ENCODE measurements at regions not wholly inside any gene's neighbourhood (a gene's known extent, or its start where the extent isn't known, plus 50 kb on each side); places are given as distances from the start of the nearest gene placed in this dataset.

GRCh38 chr5:175202463-175203068 is 241.4 kb downstream of the DRD1 start:
- intact Hi-C loops (cut with micrococcal nuclease; ENCODE audit: unreplicated experiment): no loop called here
- Histone ChIP-seq H3K4me3 (ENCODE audit: low read depth, low read length, poor library complexity, severe bottlenecking) (no peak overlapping the region), H4K20me1 (ENCODE audit: insufficient read depth, low read length) (no peaks in the 10 kb centered on the region), H3K9me3 (ENCODE audit: low read length) (no peaks in the 10 kb centered on the region), H3K79me2 (ENCODE audit: insufficient read depth, low read depth, low read length) (no peaks in the 10 kb centered on the region), H3K27ac (ENCODE audit: low read depth, low read length, poor library complexity, severe bottlenecking) (no peak overlapping the region), H3K9me2 (ENCODE audit: insufficient read depth, low read length) (no peaks in the 10 kb centered on the region), H3K36me3 (ENCODE audit: insufficient read depth, low read length) (no peaks in the 10 kb centered on the region), H3K4me1 (ENCODE audit: insufficient read depth, low read length, poor library complexity, severe bottlenecking) (no peaks in the 10 kb centered on the region), H3K4me2 (ENCODE audit: low read length) (no peak overlapping the region), H2AFZ (ENCODE audit: low read length) (no peak overlapping the region)
- TF ChIP-seq, protein P1, sequence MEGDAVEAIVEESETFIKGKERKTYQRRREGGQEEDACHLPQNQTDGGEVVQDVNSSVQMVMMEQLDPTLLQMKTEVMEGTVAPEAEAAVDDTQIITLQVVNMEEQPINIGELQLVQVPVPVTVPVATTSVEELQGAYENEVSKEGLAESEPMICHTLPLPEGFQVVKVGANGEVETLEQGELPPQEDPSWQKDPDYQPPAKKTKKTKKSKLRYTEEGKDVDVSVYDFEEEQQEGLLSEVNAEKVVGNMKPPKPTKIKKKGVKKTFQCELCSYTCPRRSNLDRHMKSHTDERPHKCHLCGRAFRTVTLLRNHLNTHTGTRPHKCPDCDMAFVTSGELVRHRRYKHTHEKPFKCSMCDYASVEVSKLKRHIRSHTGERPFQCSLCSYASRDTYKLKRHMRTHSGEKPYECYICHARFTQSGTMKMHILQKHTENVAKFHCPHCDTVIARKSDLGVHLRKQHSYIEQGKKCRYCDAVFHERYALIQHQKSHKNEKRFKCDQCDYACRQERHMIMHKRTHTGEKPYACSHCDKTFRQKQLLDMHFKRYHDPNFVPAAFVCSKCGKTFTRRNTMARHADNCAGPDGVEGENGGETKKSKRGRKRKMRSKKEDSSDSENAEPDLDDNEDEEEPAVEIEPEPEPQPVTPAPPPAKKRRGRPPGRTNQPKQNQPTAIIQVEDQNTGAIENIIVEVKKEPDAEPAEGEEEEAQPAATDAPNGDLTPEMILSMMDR (conservative IDR thresholded peaks at IDR 0.05; ENCODE audit: low read length): no peak
- TF ChIP-seq EZH2phosphoT487 (IDR thresholded peaks at IDR 0.05; ENCODE audit: borderline replicate concordance, low read depth, low read length): no peak
- no peak for DNase-seq (ENCODE audit: low spot score)
- POLR2A ChIA-PET: interaction anchor here (0.5 kb wide), 1 partner anchor 986 kb away, joined by 3 read pairs; no protein-coding TSS in a partner anchor
- CTCF ChIA-PET (ENCODE audit: unreplicated experiment): no interaction called here
- no TSS peak for BruUV-seq (replicated peaks)

- DNase-seq (ENCODE audit: low spot score): no peak
- ChIA-PET CTCF (ENCODE audit: unreplicated experiment) (no interaction called here), POLR2A (no interaction called here)
- no peaks in the 10 kb centered on the region for H4K20me1 ChIP-seq (ENCODE audit: insufficient read depth, low read length)
- no peaks in the 10 kb centered on the region for H3K9me3 ChIP-seq (ENCODE audit: low read length)
- H3K27ac ChIP-seq (ENCODE audit: low read depth, low read length, poor library complexity, severe bottlenecking): no peak overlapping the region
- H2AFZ ChIP-seq (ENCODE audit: low read length): no peak overlapping the region
- H3K36me3 ChIP-seq (ENCODE audit: insufficient read depth, low read length): no peaks in the 10 kb centered on the region
- H3K4me1 ChIP-seq (ENCODE audit: insufficient read depth, low read length, poor library complexity, severe bottlenecking): no peaks in the 10 kb centered on the region
- TF ChIP-seq, protein P1 (conservative IDR thresholded peaks at IDR 0.05; ENCODE audit: low read length): no peak
- no peak overlapping the region for H3K4me3 ChIP-seq (ENCODE audit: low read depth, low read length, poor library complexity, severe bottlenecking)
- H3K9me2 ChIP-seq (ENCODE audit: insufficient read depth, low read length): no peaks in the 10 kb centered on the region
- H3K4me2 ChIP-seq (ENCODE audit: low read length): no peak overlapping the region
- intact Hi-C loops (cut with micrococcal nuclease; ENCODE audit: unreplicated experiment): no loop called here
- H3K79me2 ChIP-seq (ENCODE audit: insufficient read depth, low read depth, low read length): no peaks in the 10 kb centered on the region
- no TSS peak for BruUV-seq (replicated peaks)
Observed at GRCh38 chr5:175201393-175201792, 242.6 kb downstream of the DRD1 start.

- Histone ChIP-seq H3K9me3 (ENCODE audit: low read length) (no peaks in the 10 kb centered on the region), H3K9me2 (ENCODE audit: insufficient read depth, low read length) (no peaks in the 10 kb centered on the region), H3K79me2 (ENCODE audit: insufficient read depth, low read depth, low read length) (no peaks in the 10 kb centered on the region), H3K4me2 (ENCODE audit: low read length) (no peak overlapping the region), H3K27ac (ENCODE audit: low read depth, low read length, poor library complexity, severe bottlenecking) (no peak overlapping the region), H2AFZ (ENCODE audit: low read length) (no peak overlapping the region), H3K4me3 (ENCODE audit: low read depth, low read length, poor library complexity, severe bottlenecking) (no peak overlapping the region), H4K20me1 (ENCODE audit: insufficient read depth, low read length) (no peaks in the 10 kb centered on the region), H3K36me3 (ENCODE audit: insufficient read depth, low read length) (no peaks in the 10 kb centered on the region), H3K4me1 (ENCODE audit: insufficient read depth, low read length, poor library complexity, severe bottlenecking) (no peaks in the 10 kb centered on the region)
- no peak for TF ChIP-seq EZH2phosphoT487 (IDR thresholded peaks at IDR 0.05; ENCODE audit: borderline replicate concordance, low read depth, low read length)
- TF ChIP-seq, protein P1 (conservative IDR thresholded peaks at IDR 0.05; ENCODE audit: low read length): no peak
- intact Hi-C loops (cut with micrococcal nuclease; ENCODE audit: unreplicated experiment): no loop called here
- no peak for DNase-seq (ENCODE audit: low spot score)
- POLR2A ChIA-PET: interaction anchor here (1.2 kb wide), 1 partner anchor 12 kb away, joined by 4 read pairs; no protein-coding TSS in a partner anchor
- no TSS peak for BruUV-seq (replicated peaks)
- CTCF ChIA-PET (ENCODE audit: unreplicated experiment): no interaction called here
Observed at GRCh38 chr5:175195698-175196656, 248.0 kb downstream of the DRD1 start.
